A673 (cell line): ENCODE measurements at regions not wholly inside any gene's neighbourhood (a gene's known extent, or its start where the extent isn't known, plus 50 kb on each side); places are given as distances from the start of the nearest gene placed in this dataset.

Source experiments
- CTCF ChIP-seq: fragments of 300-800, 200-600 bp; sonication (generic); conservative IDR thresholded peaks from 2 replicates; pipeline ENCODE4 v1.5.1; 2017; ENCODE audit warnings: low read depth, mild to moderate bottlenecking, antibody characterized with exemption, low read length, moderate library complexity, mixed read lengths
- EZH2 ChIP-seq: fragments of 200-600 bp; sonication (generic); IDR thresholded peaks from 2 replicates; pipeline ENCODE4 v1.6.1; 2017; ENCODE audit warnings: borderline replicate concordance, low read depth, mild to moderate bottlenecking, mixed read lengths, antibody characterized with exemption, low read length; ENCODE audit not compliant: poor library complexity, severe bottlenecking

- TF ChIP-seq CTCF (no peak), EZH2 (no peak)
Observed at GRCh38 chr12:69119770-69120169, 119.6 kb upstream of the CPSF6 start.
